Stromal cell of bone marrow (primary cell): ENCODE measurements at regions not wholly inside any gene's neighbourhood (a gene's known extent, or its start where the extent isn't known, plus 50 kb on each side); places are given as distances from the start of the nearest gene placed in this dataset.

ENCODE experiments used
- DNase-seq: peaks from one replicate; pipeline ENCODE4 v3.0.0-alpha.2; 2012; ENCODE audit warnings: low read depth

- DNase-seq: no peak
Observed at GRCh38 chr11:19560156-19560555, 152.5 kb upstream of the NAV2 start.

- DNase-seq: no peak
Observed at GRCh38 chr11:19559746-19560145, 152.9 kb upstream of the NAV2 start.

- no peak for DNase-seq
Observed at GRCh38 chr11:19558189-19558986, 154.2 kb upstream of the NAV2 start.

GRCh38 chr11:19557720-19558140, 154.9 kb upstream of the NAV2 start:
- peak; percentile 48 for DNase-seq

- no peak for DNase-seq
Observed at GRCh38 chr11:19557185-19557584, 155.5 kb upstream of the NAV2 start.

GRCh38 chr11:19555266-19555665, 157.4 kb upstream of the NAV2 start:
- DNase-seq: no peak

GRCh38 chr11:19553683-19554333, 158.8 kb upstream of the NAV2 start:
- peak; percentile 40 for DNase-seq

GRCh38 chr11:19552656-19553260, 159.9 kb upstream of the NAV2 start:
- DNase-seq: no peak

GRCh38 chr11:19552161-19552560, 160.5 kb upstream of the NAV2 start:
- no peak for DNase-seq

- DNase-seq: no peak
Observed at GRCh38 chr11:19551457-19551856, 161.2 kb upstream of the NAV2 start.

- DNase-seq: no peak
Observed at GRCh38 chr11:19547044-19547443, 165.6 kb upstream of the NAV2 start.

GRCh38 chr11:19546325-19546724, 166.3 kb upstream of the NAV2 start:
- DNase-seq: peak; percentile 25

GRCh38 chr11:19541521-19542049, 171.1 kb upstream of the NAV2 start:
- DNase-seq: no peak

- DNase-seq: no peak
Observed at GRCh38 chr11:19539861-19540260, 172.8 kb upstream of the NAV2 start.

- no peak for DNase-seq
Observed at GRCh38 chr11:19537803-19538453, 174.7 kb upstream of the NAV2 start.

GRCh38 chr11:19536131-19536530, 176.5 kb upstream of the NAV2 start:
- no peak for DNase-seq

- no peak for DNase-seq
Observed at GRCh38 chr11:19530505-19530904, 182.1 kb upstream of the NAV2 start.

GRCh38 chr11:19526119-19526518, 186.5 kb upstream of the NAV2 start:
- no peak for DNase-seq

- DNase-seq: no peak
Observed at GRCh38 chr11:19525714-19526113, 186.9 kb upstream of the NAV2 start.

GRCh38 chr11:19525276-19525675, 187.4 kb upstream of the NAV2 start:
- DNase-seq: no peak

- peak; percentile 9 for DNase-seq
Observed at GRCh38 chr11:19524171-19524671, 188.4 kb upstream of the NAV2 start.

GRCh38 chr11:19520681-19521080, 192.0 kb upstream of the NAV2 start:
- no peak for DNase-seq
